Neutrophil (primary cell): ENCODE measurements at regions not wholly inside any gene's neighbourhood (a gene's known extent, or its start where the extent isn't known, plus 50 kb on each side); places are given as distances from the start of the nearest gene placed in this dataset.

Experiments
- H3K27ac ChIP-seq: fragments of 200-600 bp; sonication (generic); 2 replicates; pipeline ENCODE4 v1.5.1; 2016; ENCODE audit warnings: mild to moderate bottlenecking, moderate library complexity
- H3K27me3 ChIP-seq: fragments of 200-600 bp; sonication (generic); 2 replicates; pipeline ENCODE4 v1.6.0; 2016; ENCODE audit warnings: mild to moderate bottlenecking
- H3K36me3 ChIP-seq: fragments of 200-600 bp; sonication (generic); 2 replicates; pipeline ENCODE4 v1.5.1; 2017
- H3K4me1 ChIP-seq, 2 experiments: fragments of 200-600 bp in 1 of 2; sonication (generic) in 1 of 2; 1 replicate in 1 of 2; 2 replicates in 1 of 2; pipeline versions ENCODE4 v1.5.1 to v1.6.1; 2013 to 2016; ENCODE audit warnings: low read depth in 1 of 2, low read length in 1 of 2, mild to moderate bottlenecking in 1 of 2, moderate library complexity in 1 of 2; ENCODE audit not compliant: control insufficient read depth in 1 of 2, insufficient read depth in 1 of 2
- H3K4me3 ChIP-seq, 2 experiments: fragments of 200-600 bp in 1 of 2; sonication (generic) in 1 of 2; 1 replicate in 1 of 2; 2 replicates in 1 of 2; pipeline ENCODE4 v1.5.1; 2013 to 2016; ENCODE audit warnings: low read depth in 1 of 2, low read length in 1 of 2, mild to moderate bottlenecking in 1 of 2, moderate library complexity in 1 of 2
- H3K9me3 ChIP-seq: fragments of 200-600 bp; sonication (generic); 2 replicates; pipeline ENCODE4 v1.5.1; 2016
- TF ChIP-seq, protein P1 (sequence below): fragments of 200-600 bp; sonication (generic); IDR thresholded peaks from 2 replicates; pipeline ENCODE4 v1.5.1; 2016; ENCODE audit warnings: antibody characterized with exemption

DNA sequence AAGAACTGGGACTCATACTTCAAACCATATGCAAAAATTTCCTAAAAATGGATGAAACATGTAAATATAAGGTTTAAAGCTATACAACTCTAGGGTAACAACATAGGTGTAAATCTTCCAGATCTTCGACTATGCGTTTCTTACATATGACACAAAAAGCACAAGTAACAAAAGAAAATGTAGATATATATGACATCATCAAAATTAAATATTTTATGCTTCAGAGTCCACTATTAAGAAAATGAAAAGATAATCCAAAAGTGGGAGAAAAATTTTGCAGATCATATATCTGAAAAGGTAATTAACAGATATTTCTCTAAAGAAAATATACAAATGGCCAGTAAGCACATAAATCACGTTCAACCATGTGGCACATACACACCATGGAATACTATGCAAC is 164.2 kb upstream of the ACTRT1 start:
- TF ChIP-seq, protein P1, sequence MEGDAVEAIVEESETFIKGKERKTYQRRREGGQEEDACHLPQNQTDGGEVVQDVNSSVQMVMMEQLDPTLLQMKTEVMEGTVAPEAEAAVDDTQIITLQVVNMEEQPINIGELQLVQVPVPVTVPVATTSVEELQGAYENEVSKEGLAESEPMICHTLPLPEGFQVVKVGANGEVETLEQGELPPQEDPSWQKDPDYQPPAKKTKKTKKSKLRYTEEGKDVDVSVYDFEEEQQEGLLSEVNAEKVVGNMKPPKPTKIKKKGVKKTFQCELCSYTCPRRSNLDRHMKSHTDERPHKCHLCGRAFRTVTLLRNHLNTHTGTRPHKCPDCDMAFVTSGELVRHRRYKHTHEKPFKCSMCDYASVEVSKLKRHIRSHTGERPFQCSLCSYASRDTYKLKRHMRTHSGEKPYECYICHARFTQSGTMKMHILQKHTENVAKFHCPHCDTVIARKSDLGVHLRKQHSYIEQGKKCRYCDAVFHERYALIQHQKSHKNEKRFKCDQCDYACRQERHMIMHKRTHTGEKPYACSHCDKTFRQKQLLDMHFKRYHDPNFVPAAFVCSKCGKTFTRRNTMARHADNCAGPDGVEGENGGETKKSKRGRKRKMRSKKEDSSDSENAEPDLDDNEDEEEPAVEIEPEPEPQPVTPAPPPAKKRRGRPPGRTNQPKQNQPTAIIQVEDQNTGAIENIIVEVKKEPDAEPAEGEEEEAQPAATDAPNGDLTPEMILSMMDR, result no peak
- H3K9me3 ChIP-seq, result no peaks in the 10 kb centered on the region

DNA sequence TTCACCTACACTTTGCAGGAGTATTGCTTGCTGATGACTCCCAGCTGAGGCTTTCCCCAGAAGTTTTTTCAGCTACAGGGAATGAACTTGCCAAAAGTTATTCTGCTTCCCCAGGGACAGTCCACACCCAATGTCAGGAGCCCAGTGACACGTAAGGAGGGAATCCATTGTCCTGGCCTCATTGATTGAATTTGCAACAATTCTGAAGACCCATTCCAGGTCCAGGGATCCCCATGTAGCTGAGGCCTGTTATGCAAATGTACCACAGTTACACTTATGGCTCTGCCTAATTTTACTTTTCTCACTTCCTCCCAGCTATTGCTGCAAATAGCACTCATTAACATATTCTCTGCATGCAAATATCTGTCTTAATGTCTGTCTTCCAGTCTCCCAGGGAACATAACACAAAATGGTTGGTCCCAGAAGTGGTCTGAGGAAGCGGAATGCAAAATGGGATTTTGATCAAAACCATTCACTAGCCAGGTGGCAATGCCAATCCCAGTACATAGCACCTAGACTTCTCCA is 113.7 kb upstream of the ACTRT1 start:
- H3K27ac ChIP-seq, result no peak overlapping the region

More for the DNA sequence above, 164.2 kb upstream of the ACTRT1 start:
- no peaks in the 10 kb centered on the region for H3K27me3 ChIP-seq
- no peak overlapping the region for H3K4me3 ChIP-seq
- H3K27ac ChIP-seq, result no peak overlapping the region
- H3K4me1 ChIP-seq, result no peaks in the 10 kb centered on the region
- H3K36me3 ChIP-seq, result no peaks in the 10 kb centered on the region

DNA sequence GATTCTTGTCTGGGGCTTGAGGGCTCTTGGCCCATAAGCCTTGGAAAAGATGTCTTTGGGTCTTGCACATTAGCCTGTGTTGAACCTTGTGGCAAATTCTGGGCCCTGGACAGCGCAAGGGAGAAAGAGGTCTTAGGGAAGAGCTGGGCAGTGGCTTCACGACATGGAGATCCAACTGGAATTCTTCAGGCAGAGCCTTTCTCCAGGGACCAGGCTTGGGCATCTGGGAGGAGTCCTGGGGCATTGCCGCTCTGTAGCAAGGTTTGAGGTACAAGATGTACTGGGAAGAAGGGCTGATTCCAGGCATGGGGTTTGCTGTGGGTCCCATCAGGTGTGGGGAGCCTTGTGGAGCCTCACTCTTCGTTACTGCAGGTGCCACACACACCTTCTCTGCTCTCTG is 104.0 kb upstream of the ACTRT1 start:
- Histone ChIP-seq H3K27me3 (no peaks in the 10 kb centered on the region), H3K36me3 (no peaks in the 10 kb centered on the region), H3K9me3 (no peaks in the 10 kb centered on the region), H3K4me3 (no peak overlapping the region), H3K4me1 (no peaks in the 10 kb centered on the region), H3K27ac (no peak overlapping the region)
- TF ChIP-seq, protein P1, result no peak

More for the DNA sequence above, 113.7 kb upstream of the ACTRT1 start:
- H3K36me3 ChIP-seq, result no peaks in the 10 kb centered on the region
- no peaks in the 10 kb centered on the region for H3K4me1 ChIP-seq
- H3K9me3 ChIP-seq, result no peaks in the 10 kb centered on the region
- TF ChIP-seq, protein P1, result no peak
- H3K27me3 ChIP-seq, result no peaks in the 10 kb centered on the region
- H3K4me3 ChIP-seq, result no peak overlapping the region

DNA sequence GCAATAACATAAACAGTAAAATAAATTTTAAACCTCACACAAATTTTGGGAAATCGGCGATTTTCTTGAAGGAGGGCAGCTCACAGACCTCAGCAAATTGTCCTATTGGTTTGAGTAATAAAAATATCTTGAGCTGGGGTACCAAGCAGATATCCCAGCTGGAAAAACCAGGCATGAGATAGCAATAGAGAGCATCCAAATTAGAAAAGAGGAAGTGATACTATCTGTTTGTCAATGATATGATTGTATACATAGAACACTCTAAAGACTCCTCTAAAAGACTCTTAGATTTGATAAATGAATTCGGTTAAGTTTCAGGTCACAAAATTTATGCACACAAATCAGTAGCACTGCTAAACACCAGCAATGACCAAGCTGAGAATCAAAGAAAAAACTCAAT is 90.5 kb upstream of the ACTRT1 start:
- H3K27ac ChIP-seq, result no peak overlapping the region
- no peaks in the 10 kb centered on the region for H3K27me3 ChIP-seq
- H3K9me3 ChIP-seq, result no peaks in the 10 kb centered on the region
- H3K4me1 ChIP-seq, result no peaks in the 10 kb centered on the region
- H3K36me3 ChIP-seq, result no peaks in the 10 kb centered on the region
- TF ChIP-seq, protein P1, result no peak
- H3K4me3 ChIP-seq, result no peak overlapping the region

DNA sequence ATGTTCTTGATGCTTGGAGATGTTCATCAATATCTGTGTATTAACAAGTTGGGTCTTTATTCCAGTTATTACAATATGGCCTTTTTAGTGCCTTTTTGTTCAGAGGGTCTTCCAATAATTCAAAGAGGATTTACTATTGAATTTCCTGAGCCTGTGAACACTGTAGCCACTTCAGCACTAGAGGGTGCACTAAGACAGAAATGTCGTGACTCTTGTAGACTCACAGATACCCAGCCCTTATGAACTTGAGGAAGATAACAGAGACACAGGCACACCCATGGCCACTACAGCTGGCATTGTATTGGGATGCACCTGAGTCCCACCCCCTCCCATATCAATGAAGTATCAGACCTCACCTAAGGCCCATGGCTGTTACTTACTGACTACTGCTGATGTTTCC is 54.4 kb upstream of the ACTRT1 start:
- TF ChIP-seq, protein P1, result no peak
- H3K4me3 ChIP-seq, result no peak overlapping the region

DNA sequence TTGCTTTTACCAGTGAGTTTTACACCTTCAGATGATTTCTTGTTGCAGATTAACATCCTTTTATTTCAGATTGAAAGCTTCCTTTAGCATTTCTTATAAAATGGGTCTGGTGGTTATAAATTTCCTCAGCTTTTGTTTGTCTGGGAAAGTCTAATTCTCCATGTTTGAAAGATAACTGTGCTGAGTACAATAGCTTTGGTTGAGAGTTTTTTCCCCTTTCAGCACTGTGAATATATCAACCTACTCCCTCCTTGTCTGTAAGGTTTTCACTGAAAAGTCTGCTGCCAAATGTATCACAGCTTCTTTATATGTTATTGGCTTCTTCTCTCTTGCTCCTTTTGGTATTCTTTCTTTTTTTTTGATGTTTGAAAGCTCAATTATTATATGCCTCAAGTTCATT is 53.5 kb upstream of the ACTRT1 start:
- Histone ChIP-seq H3K4me3 (no peak overlapping the region), H3K27me3 (no peaks in the 10 kb centered on the region), H3K4me1 (no peaks in the 10 kb centered on the region), H3K27ac (no peak overlapping the region), H3K9me3 (no peaks in the 10 kb centered on the region), H3K36me3 (no peaks in the 10 kb centered on the region)
- TF ChIP-seq, protein P1, result no peak

More for the DNA sequence above, 54.4 kb upstream of the ACTRT1 start:
- Histone ChIP-seq H3K36me3 (no peaks in the 10 kb centered on the region), H3K27ac (no peak overlapping the region), H3K27me3 (no peaks in the 10 kb centered on the region), H3K9me3 (no peaks in the 10 kb centered on the region), H3K4me1 (no peaks in the 10 kb centered on the region)
